Right lobe of liver (tissue), 6 donors: ENCODE measurements at regions not wholly inside any gene's neighbourhood (a gene's known extent, or its start where the extent isn't known, plus 50 kb on each side); places are given as distances from the start of the nearest gene placed in this dataset.

Experiments used
- ATAC-seq, 4 donors: fragments of 200-7000 bp; cut with Tn5 transposase; one replicate each; pipeline ENCODE4 v1.9.1; 2020; ENCODE audit warnings: mild to moderate bottlenecking in 4 of 4, moderate library complexity in 4 of 4
- DNase-seq, 3 donors: peaks; one replicate each; pipeline ENCODE4 v3.0.0-alpha.2; 2020
- H3K27ac ChIP-seq, 3 donors: fragments of 200-600 bp; one replicate each; pipeline ENCODE4 v1.8.0; 2022
- H3K27me3 ChIP-seq, 2 donors: fragments of 200-600 bp; one replicate each; pipeline ENCODE4 v1.8.0; 2022
- H3K36me3 ChIP-seq, 4 donors: fragments of 200-600 bp; sonication (generic) in 1 of 4; one replicate each; pipeline versions ENCODE4 v1.5.1 to v1.8.0; 2017 to 2022; ENCODE audit warnings: control low read depth in 1 of 4
- H3K4me1 ChIP-seq, 4 donors: fragments of 200-600 bp; sonication (generic) in 1 of 4; one replicate each; pipeline versions ENCODE4 v1.5.1 to v1.8.0; 2017 to 2022; ENCODE audit warnings: control low read depth in 1 of 4
- H3K4me3 ChIP-seq, 3 donors: fragments of 200-600 bp; one replicate each; pipeline ENCODE4 v1.8.0; 2022
- H3K9me3 ChIP-seq, 4 donors: fragments of 200-600 bp; sonication (generic) in 1 of 4; one replicate each; pipeline versions ENCODE4 v1.5.1 to v1.8.0; 2017 to 2022; ENCODE audit warnings: control low read depth in 1 of 4
- POLR2A ChIP-seq: fragments of 450-650 bp; IDR thresholded peaks from one replicate; pipeline ENCODE4 v1.6.1; 2017; ENCODE audit warnings: antibody characterized with exemption, mild to moderate bottlenecking
- WGBS: methylation state at CpG from one replicate; pipeline ENCODE4 v1.1.6; 2018; ENCODE audit warnings: low coverage, low lambda C conversion rate; ENCODE audit not compliant: insufficient coverage; ENCODE audit errors: missing lambda C conversion rate; 5-methylcytosine and 5-hydroxymethylcytosine counted together
- intact Hi-C, 2 donors: fragments of 100-400 bp; cut with DNase I; formaldehyde crosslinking; loops; one replicate each; pipeline versions ENCODE4 v1.11.2 to v1.14.1; 2022
- TF ChIP-seq, protein P1 (sequence below), 4 donors: fragments of 200-600 bp in 3 of 4; fragments of 450-650 bp in 1 of 4; IDR thresholded peaks; one replicate each; pipeline versions ENCODE4 v1.5.1 to v1.8.0; 2016 to 2022; ENCODE audit warnings: antibody characterized with exemption in 4 of 4, mild to moderate bottlenecking in 2 of 4
- donor health status: DM: no; HTN: yes; CAD: no.
- donor health status: DM: no; HTN: no; CAD: no.
- donor health status: DM: no; HTN: no; CAD: no.
- donor health status: DM: no; HTN: yes; CAD: no.
- donor health status: DM: no; HTN: yes; CAD: no.

DNA sequence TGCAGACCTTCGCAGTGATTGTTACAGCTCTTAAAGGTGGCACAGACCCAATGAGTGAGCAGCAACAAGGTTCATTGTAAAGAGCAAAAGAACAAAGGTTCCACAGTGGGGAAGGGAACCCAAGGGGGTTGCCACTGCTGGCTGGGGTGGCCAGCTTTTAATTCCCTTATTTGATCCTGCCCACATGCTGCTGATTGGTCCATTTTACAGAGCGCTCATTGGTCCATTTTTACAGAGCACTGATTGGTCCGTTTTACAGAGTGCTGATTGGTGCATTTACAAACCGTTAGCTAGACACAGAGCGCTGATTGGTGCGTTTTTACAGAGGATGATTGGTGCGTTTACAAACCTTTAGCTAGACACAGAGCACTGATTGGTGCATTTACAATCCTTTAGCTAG, 360.6 kb upstream of the DAB2 start:
- Histone ChIP-seq H3K4me1 (no peaks in the 10 kb centered on the region), H3K4me3 (no peak overlapping the region), H3K27me3 (no peaks in the 10 kb centered on the region), H3K36me3 (no peaks in the 10 kb centered on the region), H3K9me3 (no peaks in the 10 kb centered on the region), H3K27ac (no peak overlapping the region)
- ATAC-seq (no peak), DNase-seq (no peak)
- intact Hi-C loops = no loop called here
- no peak for TF ChIP-seq POLR2A
- 79% methylated on average over 7 of the region's 7 CpGs for WGBS

DNA sequence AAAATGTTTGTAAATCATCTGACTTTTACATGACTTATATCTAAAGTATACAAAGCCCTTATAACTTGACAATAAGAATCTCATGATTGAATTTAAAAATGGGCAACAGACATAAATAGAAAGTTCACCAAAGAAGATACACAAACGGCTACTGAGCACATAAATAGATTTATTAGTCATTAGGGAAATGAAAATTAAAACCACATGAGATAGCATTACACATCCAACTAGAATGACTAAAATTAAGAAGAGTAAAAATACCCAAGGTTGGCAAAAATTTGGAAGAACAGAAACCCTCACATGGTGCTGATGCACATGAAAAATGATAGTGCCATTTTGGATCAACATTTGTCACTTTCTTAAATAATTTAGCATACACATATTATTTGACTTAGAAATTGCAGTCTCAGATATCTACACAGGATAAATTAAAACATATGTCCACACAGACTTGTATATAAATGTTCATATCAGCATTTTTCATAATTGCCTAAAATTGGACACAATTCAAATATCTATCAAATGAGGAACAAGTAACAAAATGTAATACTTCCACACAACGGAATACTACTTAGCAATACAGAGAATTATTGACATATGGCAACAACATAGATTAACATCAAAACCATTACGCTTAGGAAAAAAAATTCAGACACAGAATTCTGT, 359.1 kb upstream of the DAB2 start:
- intact Hi-C loops = no loop called here
- no peaks in the 10 kb centered on the region for H3K36me3 ChIP-seq
- no peak for TF ChIP-seq POLR2A
- no peak for ATAC-seq
- H3K27ac ChIP-seq = no peak overlapping the region
- H3K9me3 ChIP-seq = no peaks in the 10 kb centered on the region
- 45% methylated on average over 3 of the region's 3 CpGs for WGBS
- no peaks in the 10 kb centered on the region for H3K4me1 ChIP-seq
- H3K4me3 ChIP-seq = no peak overlapping the region
- DNase-seq = no peak
- H3K27me3 ChIP-seq = no peaks in the 10 kb centered on the region

DNA sequence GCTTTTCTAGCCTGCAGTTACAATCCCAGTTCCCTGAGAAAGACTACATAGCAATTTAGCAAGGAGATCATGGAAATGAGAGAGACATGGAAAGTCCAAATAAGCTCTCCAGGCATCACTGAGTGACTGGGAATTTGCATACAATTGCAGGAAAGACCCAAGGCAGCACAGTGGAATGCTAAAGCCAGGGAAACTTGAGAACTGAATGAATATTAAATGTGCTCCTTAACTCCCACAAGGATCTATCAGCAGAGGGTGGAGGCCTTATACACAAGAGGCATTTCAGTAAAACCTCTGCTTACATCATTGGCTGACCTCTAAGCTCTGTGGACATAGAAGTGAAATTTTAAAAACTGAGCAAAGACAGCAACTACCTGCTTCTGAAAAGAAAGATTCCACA, 355.6 kb upstream of the DAB2 start:
- TF ChIP-seq, protein P1, sequence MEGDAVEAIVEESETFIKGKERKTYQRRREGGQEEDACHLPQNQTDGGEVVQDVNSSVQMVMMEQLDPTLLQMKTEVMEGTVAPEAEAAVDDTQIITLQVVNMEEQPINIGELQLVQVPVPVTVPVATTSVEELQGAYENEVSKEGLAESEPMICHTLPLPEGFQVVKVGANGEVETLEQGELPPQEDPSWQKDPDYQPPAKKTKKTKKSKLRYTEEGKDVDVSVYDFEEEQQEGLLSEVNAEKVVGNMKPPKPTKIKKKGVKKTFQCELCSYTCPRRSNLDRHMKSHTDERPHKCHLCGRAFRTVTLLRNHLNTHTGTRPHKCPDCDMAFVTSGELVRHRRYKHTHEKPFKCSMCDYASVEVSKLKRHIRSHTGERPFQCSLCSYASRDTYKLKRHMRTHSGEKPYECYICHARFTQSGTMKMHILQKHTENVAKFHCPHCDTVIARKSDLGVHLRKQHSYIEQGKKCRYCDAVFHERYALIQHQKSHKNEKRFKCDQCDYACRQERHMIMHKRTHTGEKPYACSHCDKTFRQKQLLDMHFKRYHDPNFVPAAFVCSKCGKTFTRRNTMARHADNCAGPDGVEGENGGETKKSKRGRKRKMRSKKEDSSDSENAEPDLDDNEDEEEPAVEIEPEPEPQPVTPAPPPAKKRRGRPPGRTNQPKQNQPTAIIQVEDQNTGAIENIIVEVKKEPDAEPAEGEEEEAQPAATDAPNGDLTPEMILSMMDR (IDR thresholded peaks at IDR 0.05) = no peak
- TF ChIP-seq POLR2A = no peak
- ATAC-seq = no peak
- DNase-seq = no peak
- H3K9me3 ChIP-seq = no peaks in the 10 kb centered on the region
- intact Hi-C loops = no loop called here
- H3K27ac ChIP-seq = no peak overlapping the region
- no peaks in the 10 kb centered on the region for H3K4me1 ChIP-seq
- no peaks in the 10 kb centered on the region for H3K36me3 ChIP-seq
- no peak overlapping the region for H3K4me3 ChIP-seq
- H3K27me3 ChIP-seq = no peaks in the 10 kb centered on the region

DNA sequence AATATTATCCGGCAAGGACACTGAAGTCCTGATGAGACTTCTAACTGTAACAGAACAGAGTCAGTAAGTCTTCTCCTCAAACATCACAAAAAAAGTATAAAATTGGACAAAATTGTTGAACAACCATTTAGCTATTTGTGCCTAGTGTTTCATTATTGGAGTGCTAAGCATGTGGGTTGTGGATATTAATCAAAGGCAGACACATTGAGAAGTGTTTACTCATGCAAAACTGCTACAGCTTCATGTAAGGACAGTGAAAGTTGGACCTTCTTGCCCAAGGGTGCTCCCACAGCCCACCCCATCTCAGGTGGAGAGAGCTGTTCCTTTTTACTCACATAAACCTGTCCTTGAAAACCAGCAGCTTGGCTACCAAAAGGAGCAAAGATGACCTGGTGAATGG, 355.1 kb upstream of the DAB2 start:
- ATAC-seq (no peak), DNase-seq (no peak)
- TF ChIP-seq, protein P1 (IDR thresholded peaks at IDR 0.05) = no peak
- TF ChIP-seq POLR2A = no peak
- Histone ChIP-seq H3K4me1 (no peaks in the 10 kb centered on the region), H3K9me3 (no peaks in the 10 kb centered on the region), H3K27me3 (no peaks in the 10 kb centered on the region), H3K4me3 (no peak overlapping the region), H3K36me3 (no peaks in the 10 kb centered on the region), H3K27ac (no peak overlapping the region)
- WGBS = 82% methylated on average over 1 of the region's 1 CpG
- intact Hi-C loops = no loop called here

DNA sequence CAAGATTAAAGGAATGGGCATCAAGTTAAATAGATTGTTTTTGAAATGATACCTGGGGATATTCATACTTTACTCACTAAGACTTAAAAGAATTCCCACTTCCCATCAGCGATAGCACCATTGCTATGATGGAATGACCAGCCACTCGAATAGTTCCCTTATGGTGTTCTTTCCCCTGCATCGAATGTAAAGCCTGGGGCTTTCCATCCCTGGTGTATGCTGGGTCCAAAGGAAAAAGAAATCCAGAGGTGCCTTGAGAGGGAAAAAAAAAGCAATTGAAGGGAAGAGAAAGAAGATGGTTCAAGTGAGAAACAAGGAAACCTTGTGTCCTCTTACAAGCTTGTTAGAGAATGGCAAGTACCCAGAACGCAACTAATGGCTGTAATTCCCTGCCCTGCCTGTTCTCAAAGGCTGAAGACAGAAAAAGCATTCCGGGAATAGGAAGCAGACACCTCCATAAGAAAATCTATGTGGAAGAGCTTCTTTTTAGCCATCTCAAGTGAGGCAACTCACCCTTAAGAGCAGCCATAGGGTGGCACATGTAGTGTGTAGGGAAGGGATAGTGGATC, 351.1 kb upstream of the DAB2 start:
- WGBS = 79% methylated on average over 5 of the region's 5 CpGs
- no peak for TF ChIP-seq POLR2A
- TF ChIP-seq, protein P1 (IDR thresholded peaks at IDR 0.05) = no peak
- H3K36me3 ChIP-seq = no peaks in the 10 kb centered on the region
- H3K27ac ChIP-seq = no peak overlapping the region
- intact Hi-C loops = no loop called here
- no peak for DNase-seq
- H3K9me3 ChIP-seq = no peaks in the 10 kb centered on the region
- no peaks in the 10 kb centered on the region for H3K27me3 ChIP-seq
- no peaks in the 10 kb centered on the region for H3K4me1 ChIP-seq
- no peak overlapping the region for H3K4me3 ChIP-seq
- ATAC-seq = no peak
